ENCODE measurements at regions not wholly inside any gene's neighbourhood (a gene's known extent, or its start where the extent isn't known, plus 50 kb on each side); places are given as distances from the start of the nearest gene placed in this dataset.

- no peak for FAIRE-seq
- DNase-seq (ENCODE audit: extremely low spot score, insufficient read length, low read depth): no peak
These were observed 512.3 kb downstream of the XIRP2 start for GRCh38 chr2:167400546-167400945.

GRCh38 chr2:167398873-167399272 is 510.6 kb downstream of the XIRP2 start:
- FAIRE-seq: no peak
- no peak for DNase-seq (ENCODE audit: extremely low spot score, insufficient read length, low read depth)

DNA sequence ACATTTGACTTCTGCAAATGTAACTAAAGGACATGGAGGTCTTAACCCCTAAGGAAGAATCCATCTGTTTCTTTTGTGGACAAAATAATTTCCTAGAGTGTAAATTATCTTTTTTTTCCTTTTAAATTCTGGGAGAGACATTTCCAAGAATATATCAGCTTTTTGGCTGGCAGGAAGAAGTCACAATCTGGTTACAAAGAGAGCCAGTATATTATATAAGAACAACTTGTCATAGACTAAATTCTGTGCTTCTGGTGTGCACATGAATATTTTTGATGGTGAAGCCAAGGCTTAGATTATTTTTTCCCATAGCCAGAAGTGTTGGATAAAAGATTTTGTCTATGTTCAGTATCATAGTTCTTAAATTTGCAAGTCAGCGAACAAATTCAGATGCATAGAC is 500.6 kb downstream of the XIRP2 start:
- DNase-seq (ENCODE audit: extremely low spot score, insufficient read length, low read depth) (no peak), FAIRE-seq (no peak)

DNA sequence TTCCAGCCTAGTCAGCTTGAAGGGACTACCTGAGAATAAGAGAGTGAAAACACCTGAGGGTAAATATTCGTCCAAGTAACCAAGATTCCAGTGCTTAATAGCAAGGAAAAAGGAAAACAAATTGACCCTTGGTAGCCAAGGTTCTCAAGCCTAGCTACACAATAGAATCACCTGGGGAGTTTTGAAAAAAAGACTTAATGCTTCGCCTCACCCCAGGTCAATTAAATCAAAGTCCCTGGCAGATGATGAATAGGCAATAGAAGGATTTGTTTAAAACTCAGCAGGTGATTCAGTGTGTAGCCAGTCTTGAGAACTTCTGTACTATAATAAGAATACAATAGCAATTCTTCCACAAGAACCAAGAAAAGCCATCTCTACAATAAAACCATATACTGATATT is 500.2 kb downstream of the XIRP2 start:
- FAIRE-seq (no peak), DNase-seq (ENCODE audit: extremely low spot score, insufficient read length, low read depth) (no peak)

- FAIRE-seq (no peak), DNase-seq (ENCODE audit: extremely low spot score, insufficient read length, low read depth) (no peak)
These were observed 498.4 kb downstream of the XIRP2 start for GRCh38 chr2:167386694-167387093.

DNA sequence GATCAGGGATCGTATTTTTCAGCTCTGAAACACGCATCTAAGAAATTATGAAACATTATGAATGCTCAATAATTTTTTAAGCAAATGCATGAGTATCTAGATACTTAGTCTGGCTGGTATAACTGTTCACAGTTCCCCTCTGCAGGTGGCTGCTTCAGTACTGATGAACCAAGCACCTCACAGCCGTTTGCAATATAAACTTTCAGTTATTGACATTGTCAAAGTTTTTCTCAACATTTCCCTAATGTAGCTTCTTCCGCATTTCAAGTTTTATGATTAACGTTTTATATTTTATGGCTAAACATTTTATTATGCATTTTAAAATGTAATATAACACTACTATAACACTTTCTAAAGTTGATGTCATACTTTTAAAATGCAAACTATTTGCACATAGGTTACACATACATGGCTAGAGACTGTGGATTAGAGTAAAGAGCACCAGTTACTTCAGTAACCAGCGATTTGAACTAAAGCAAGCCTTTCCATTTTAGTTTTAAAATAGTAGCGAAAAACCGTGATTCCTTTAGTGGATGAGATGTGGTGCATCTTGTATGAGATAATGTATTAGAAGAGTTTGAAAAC is 495.4 kb downstream of the XIRP2 start:
- no peak for FAIRE-seq

DNA sequence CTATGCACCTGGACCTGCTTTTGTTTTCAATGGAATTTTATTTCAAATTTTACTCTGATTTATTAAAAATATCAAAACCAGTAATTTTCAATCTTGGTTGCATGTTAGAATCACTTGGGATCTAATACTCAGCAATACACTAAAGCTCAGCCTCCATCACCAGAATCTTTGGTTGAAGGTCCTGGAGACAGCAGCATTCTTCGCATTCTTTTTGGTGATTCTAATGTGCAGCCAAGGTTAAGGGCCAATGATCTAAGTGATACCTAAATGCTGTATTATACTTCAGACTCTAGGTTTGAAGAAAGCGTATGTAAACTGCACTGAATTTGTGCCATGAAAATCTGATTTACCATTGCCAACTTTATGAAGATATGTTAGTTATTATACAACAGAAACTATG is 493.1 kb downstream of the XIRP2 start:
- FAIRE-seq: no peak
- DNase-seq (ENCODE audit: extremely low spot score, insufficient read length, low read depth): no peak

More for the DNA sequence above, 495.4 kb downstream of the XIRP2 start:
- DNase-seq (ENCODE audit: extremely low spot score, insufficient read length, low read depth): no peak

- FAIRE-seq: no peak
- no peak for DNase-seq (ENCODE audit: extremely low spot score, insufficient read length, low read depth)
These were observed 492.3 kb downstream of the XIRP2 start for GRCh38 chr2:167380555-167380954.

DNA sequence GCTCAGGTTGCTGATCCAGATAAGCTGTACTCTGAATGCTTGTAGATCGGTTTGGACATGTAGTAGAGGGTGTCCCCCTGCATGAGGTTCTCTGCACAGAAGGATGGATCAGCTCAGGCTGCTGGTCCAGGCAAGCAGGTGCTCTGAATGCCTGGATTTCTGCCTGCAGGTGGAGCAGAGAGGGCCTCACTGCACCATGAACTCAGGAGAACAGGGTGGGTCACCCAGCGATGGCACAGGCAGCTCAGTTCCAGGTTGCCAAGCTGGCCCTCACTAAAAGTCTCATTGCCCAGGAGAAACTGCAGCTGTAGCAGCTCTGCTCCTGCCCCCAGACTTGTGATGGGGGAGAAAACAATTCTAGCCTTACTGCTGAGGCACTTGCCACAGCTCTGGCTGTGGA is 491.8 kb downstream of the XIRP2 start:
- DNase-seq (ENCODE audit: extremely low spot score, insufficient read length, low read depth): no peak
- no peak for FAIRE-seq

DNA sequence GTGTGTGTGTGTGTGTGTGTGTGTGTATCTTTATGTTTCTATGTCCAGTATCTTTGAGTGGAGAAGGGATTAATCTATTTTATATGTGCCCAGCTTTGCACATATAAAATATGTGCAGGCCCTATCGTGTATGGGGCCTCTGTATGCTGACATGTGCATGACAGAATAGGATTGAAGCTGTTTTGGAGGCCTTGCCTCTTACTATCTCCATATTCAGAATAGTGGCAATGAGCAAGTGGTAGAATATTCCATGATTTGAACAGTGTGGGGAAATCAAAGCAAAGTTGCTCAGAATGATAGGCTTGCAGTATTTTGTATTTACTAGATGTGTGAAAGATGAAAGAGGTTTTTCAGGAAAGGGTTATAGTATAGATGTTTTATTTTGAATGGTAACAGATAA is 480.8 kb downstream of the XIRP2 start:
- DNase-seq (ENCODE audit: extremely low spot score, insufficient read length, low read depth) (no peak), FAIRE-seq (no peak)

GRCh38 chr2:167368371-167368770 is 480.1 kb downstream of the XIRP2 start:
- DNase-seq (ENCODE audit: extremely low spot score, insufficient read length, low read depth): no peak
- FAIRE-seq: no peak

DNA sequence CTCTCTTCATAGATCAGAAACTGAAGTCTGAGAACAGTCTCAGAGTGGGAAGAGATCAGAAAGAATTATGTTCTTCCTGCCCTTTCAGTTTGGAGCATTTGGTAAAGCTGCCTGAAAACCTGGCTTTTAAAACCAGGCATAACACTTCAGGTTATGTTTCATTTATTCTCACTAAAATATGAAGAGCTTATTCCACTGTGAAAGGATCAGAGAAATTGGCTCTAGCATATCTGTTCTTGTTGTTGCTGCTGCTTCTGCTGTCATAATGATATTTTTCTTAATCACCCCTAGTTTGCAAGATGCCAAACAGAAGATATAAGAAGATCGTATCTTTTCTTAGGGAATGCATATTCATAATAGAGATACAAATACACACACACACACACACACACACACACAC is 476.9 kb downstream of the XIRP2 start:
- no peak for DNase-seq (ENCODE audit: extremely low spot score, insufficient read length, low read depth)
- FAIRE-seq: no peak

- FAIRE-seq (no peak), DNase-seq (ENCODE audit: extremely low spot score, insufficient read length, low read depth) (no peak)
These were observed 473.1 kb downstream of the XIRP2 start for GRCh38 chr2:167361426-167361825.

DNA sequence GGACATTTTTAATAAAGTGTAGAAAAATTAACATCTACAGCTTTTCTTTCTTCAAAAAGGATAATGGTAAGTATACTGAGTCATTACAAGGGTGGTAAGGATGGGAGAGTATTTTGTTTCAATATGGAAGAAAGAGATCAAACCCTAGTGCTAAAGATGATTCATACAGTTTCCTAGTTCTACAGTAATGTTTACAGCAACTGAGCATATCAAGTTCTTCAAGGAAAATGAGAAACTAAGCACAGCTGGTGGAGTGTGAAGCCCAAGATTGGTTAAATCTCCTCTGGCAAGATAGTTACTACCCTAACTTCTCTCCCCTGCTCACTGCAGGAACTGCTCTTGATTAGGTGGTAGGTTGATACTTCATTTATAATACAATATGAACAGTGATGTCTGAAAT is 467.5 kb downstream of the XIRP2 start:
- no peak for FAIRE-seq
- no peak for DNase-seq (ENCODE audit: extremely low spot score, insufficient read length, low read depth)

DNA sequence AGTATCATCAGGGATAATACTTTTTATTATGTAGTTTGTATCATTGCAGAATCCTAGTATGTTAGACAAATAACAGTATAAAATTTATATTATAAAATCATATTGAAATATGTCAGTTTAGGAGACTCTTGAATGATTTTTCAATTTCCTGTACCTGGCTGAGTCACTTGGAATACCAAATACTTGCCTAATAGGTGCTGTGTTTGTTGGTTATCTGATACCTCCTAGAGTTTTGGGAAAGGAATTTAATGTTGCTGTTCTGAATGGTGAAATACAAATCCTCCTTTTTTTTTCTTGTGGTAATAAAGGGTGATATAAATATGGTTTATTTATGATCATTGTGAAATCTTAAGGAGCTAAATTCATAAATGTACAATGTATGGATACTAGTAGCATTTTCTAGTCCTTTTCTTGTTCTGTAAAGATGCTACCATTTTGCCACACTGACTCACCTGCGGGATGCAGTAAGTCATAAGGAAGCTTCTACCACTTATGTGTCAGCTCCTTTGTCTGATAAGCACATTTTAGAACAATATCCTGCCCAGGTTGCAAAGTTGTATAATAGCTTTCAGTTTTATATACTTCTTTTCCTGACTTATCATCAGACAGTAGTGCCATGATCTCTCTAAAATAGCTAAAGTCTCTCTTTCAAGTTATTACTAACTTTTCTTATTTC is 465.5 kb downstream of the XIRP2 start:
- DNase-seq (ENCODE audit: extremely low spot score, insufficient read length, low read depth) (no peak), FAIRE-seq (no peak)

- DNase-seq (ENCODE audit: extremely low spot score, insufficient read length, low read depth): no peak
These were observed 457.3 kb downstream of the XIRP2 start for GRCh38 chr2:167345559-167345958.

DNA sequence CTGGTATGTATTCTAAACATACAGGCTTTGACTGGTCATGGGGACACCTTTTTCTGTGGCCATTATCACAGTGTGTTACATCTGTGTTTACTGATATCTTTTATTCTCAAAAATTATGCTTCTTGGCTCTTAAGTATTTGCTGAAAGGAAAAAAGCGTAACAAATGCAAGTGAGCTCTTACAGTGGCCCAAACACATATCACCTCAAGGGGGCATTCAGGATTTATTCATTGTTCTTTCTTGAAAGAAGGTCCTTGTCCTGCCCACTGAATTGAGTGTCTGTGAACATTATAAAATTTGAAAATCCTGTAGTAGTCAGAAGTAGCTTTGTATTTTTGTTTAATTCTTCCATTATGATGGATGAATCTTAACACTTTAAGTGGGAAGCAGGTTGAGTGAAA is 454.5 kb downstream of the XIRP2 start:
- no peak for FAIRE-seq
- DNase-seq (ENCODE audit: extremely low spot score, insufficient read length, low read depth): no peak

More at GRCh38 chr2:167345559-167345958, 457.3 kb downstream of the XIRP2 start:
- FAIRE-seq: no peak

DNA sequence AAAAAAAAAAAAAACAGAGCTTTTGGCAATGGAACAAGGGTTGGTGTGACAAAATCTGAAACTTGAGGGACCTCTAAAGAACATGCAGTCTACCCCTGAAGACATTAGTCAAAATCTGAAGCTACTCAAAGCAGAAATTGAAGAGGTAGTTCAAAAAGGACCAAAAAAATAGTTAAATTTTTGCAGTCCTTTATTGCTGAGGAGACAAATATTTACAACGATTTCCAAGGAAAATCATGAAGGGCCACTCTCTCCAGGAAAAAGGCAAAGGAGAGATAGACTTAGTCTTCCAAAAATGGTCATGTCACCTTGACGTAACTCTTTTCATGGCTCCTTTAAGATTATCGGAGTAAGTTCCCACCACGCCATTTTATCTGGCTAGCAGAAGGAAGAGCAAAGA is 452.0 kb downstream of the XIRP2 start:
- FAIRE-seq (no peak), DNase-seq (ENCODE audit: extremely low spot score, insufficient read length, low read depth) (no peak)

- DNase-seq (ENCODE audit: extremely low spot score, insufficient read length, low read depth) (no peak), FAIRE-seq (no peak)
These were observed 447.9 kb downstream of the XIRP2 start for GRCh38 chr2:167336213-167336612.

GRCh38 chr2:167335541-167335992 is 447.3 kb downstream of the XIRP2 start:
- no peak for DNase-seq (ENCODE audit: extremely low spot score, insufficient read length, low read depth)
- no peak for FAIRE-seq

GRCh38 chr2:167334146-167334742 is 446.0 kb downstream of the XIRP2 start:
- DNase-seq (ENCODE audit: extremely low spot score, insufficient read length, low read depth) (no peak), FAIRE-seq (no peak)

DNA sequence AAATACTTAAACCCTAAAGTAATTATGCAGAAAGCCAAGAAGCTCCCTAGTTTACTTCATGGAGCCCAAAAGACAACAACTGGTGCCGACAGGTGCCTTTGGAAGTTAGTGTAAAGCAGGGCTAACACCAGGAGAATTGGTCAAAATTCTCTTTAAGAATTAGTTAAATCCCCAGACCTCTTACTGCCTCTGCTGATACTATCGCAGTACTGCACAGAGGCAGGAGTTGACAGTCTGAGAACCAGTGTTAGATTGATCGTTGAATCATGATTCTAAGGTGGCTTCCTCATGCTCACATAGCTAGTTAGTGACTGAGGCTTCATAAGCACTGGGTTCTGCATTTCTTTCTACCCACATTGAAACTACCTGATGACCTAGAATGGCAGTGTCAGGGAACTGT is 445.0 kb downstream of the XIRP2 start:
- DNase-seq (ENCODE audit: extremely low spot score, insufficient read length, low read depth): no peak
- FAIRE-seq: no peak
